HCEC 1CT (cell line): ENCODE measurements at regions not wholly inside any gene's neighbourhood (a gene's known extent, or its start where the extent isn't known, plus 50 kb on each side); places are given as distances from the start of the nearest gene placed in this dataset.
"Not testable (repeated sequence)": the region's sequence is repeated elsewhere in the genome, so short reads cannot be mapped to it uniquely, and the experiment has no call there.

ENCODE experiments used
- DNase-seq: peaks from one replicate; pipeline ENCODE4 v3.0.0-alpha.2; 2017

- no peak for DNase-seq
Measured at GRCh38 chr7:68348401-68348800, 1249.9 kb upstream of the AUTS2 start.

GRCh38 chr7:68362745-68363518 lies 1235.3 kb upstream of the AUTS2 start:
- no peak for DNase-seq

GRCh38 chr7:68364886-68365625 lies 1233.2 kb upstream of the AUTS2 start:
- no peak for DNase-seq

GRCh38 chr7:68371985-68372384 lies 1226.3 kb upstream of the AUTS2 start:
- DNase-seq = no peak

- no peak for DNase-seq
Measured at GRCh38 chr7:68376131-68376661, 1222.1 kb upstream of the AUTS2 start.

- no peak for DNase-seq
Measured at GRCh38 chr7:68381731-68382130, 1216.5 kb upstream of the AUTS2 start.

GRCh38 chr7:68384581-68384980 lies 1213.7 kb upstream of the AUTS2 start:
- DNase-seq = no peak

- DNase-seq = no peak
Measured at GRCh38 chr7:68393051-68393450, 1205.2 kb upstream of the AUTS2 start.

- DNase-seq = no peak
Measured at GRCh38 chr7:68394131-68394530, 1204.1 kb upstream of the AUTS2 start.

- no peak for DNase-seq
Measured at GRCh38 chr7:68399991-68400590, 1198.2 kb upstream of the AUTS2 start.

- DNase-seq = no peak
Measured at GRCh38 chr7:68400783-68401182, 1197.5 kb upstream of the AUTS2 start.

GRCh38 chr7:68401313-68401712 lies 1197.0 kb upstream of the AUTS2 start:
- DNase-seq = no peak

- DNase-seq = no peak
Measured at GRCh38 chr7:68406480-68406879, 1191.8 kb upstream of the AUTS2 start.

- DNase-seq = no peak
Measured at GRCh38 chr7:68407460-68407859, 1190.8 kb upstream of the AUTS2 start.

- DNase-seq = no peak
Measured at GRCh38 chr7:68408873-68409272, 1189.4 kb upstream of the AUTS2 start.

GRCh38 chr7:68409851-68410250 lies 1188.4 kb upstream of the AUTS2 start:
- no peak for DNase-seq

GRCh38 chr7:68410693-68411092 lies 1187.6 kb upstream of the AUTS2 start:
- not testable (repeated sequence) for DNase-seq

GRCh38 chr7:68411742-68412141 lies 1186.5 kb upstream of the AUTS2 start:
- no peak for DNase-seq

- DNase-seq = no peak
Measured at GRCh38 chr7:68414631-68415425, 1183.4 kb upstream of the AUTS2 start.

GRCh38 chr7:68417002-68417401 lies 1181.3 kb upstream of the AUTS2 start:
- DNase-seq = no peak

GRCh38 chr7:68417659-68418058 lies 1180.6 kb upstream of the AUTS2 start:
- no peak for DNase-seq

- DNase-seq = no peak
Measured at GRCh38 chr7:68420342-68421192, 1177.7 kb upstream of the AUTS2 start.
